Peyer's patch (tissue), 4 donors: ENCODE measurements at regions not wholly inside any gene's neighbourhood (a gene's known extent, or its start where the extent isn't known, plus 50 kb on each side); places are given as distances from the start of the nearest gene placed in this dataset.
A peak's percentile ranks its signal among the peaks of the same experiment; 100 is the strongest.

ENCODE experiments used
- DNase-seq, 3 donors: peaks; one replicate each; pipeline ENCODE4 v3.0.0-alpha.2; 2017 to 2019
- H3K27ac ChIP-seq, 4 donors: fragments of 200-600 bp; sonication (generic); one replicate each; pipeline ENCODE4 v1.5.1; 2016 to 2019
- H3K27me3 ChIP-seq, 2 donors: fragments of 200-600 bp; sonication (generic); one replicate each; pipeline ENCODE4 v1.5.1; 2019
- H3K36me3 ChIP-seq, 3 donors: fragments of 200-600 bp; sonication (generic); one replicate each; pipeline ENCODE4 v1.5.1; 2016 to 2019
- H3K4me1 ChIP-seq, 4 donors: fragments of 200-600 bp; sonication (generic); one replicate each; pipeline ENCODE4 v1.5.1; 2016 to 2019
- H3K4me3 ChIP-seq, 4 donors: fragments of 200-600 bp; sonication (generic); 1 replicate in 3 of 4; 2 replicates in 1 of 4; pipeline ENCODE4 v1.5.1; 2016 to 2019; ENCODE audit warnings: mild to moderate bottlenecking in 1 of 4
- H3K9me3 ChIP-seq, 4 donors: fragments of 200-600 bp; sonication (generic); one replicate each; pipeline ENCODE4 v1.5.1; 2016 to 2019; ENCODE audit warnings: mild to moderate bottlenecking in 1 of 4
- CTCF ChIP-seq, 6 experiments: fragments of 450-650 bp in 4 of 6; fragments of 200-600 bp in 2 of 6; sonication (generic) in 1 of 6; IDR thresholded peaks; one replicate each; pipeline ENCODE4 v1.5.1; 2017 to 2019; ENCODE audit warnings: antibody characterized with exemption in 6 of 6, mild to moderate bottlenecking in 3 of 6, moderate library complexity in 1 of 6
- POLR2A ChIP-seq, 2 donors: fragments of 450-650 bp; IDR thresholded peaks; one replicate each; pipeline ENCODE4 v1.5.1; 2017; ENCODE audit warnings: antibody characterized with exemption in 2 of 2, mild to moderate bottlenecking in 2 of 2, moderate library complexity in 2 of 2

GRCh38 chr20:39264506-39265172 is 302.5 kb downstream of the DHX35 start:
- Histone ChIP-seq H3K9me3 (no peaks in the 10 kb centered on the region), H3K36me3 (no peaks in the 10 kb centered on the region), H3K27me3 (no peaks in the 10 kb centered on the region), H3K4me1 (no peaks in the 10 kb centered on the region), H3K4me3 (no peak overlapping the region), H3K27ac (no peak overlapping the region)
- peak; percentile 22 to 73 (median 59) for DNase-seq
- TF ChIP-seq POLR2A (IDR thresholded peaks at IDR 0.05) (no peak), CTCF (IDR thresholded peaks at IDR 0.05) (peak; percentile 37 to 79 (median 60))

DNA sequence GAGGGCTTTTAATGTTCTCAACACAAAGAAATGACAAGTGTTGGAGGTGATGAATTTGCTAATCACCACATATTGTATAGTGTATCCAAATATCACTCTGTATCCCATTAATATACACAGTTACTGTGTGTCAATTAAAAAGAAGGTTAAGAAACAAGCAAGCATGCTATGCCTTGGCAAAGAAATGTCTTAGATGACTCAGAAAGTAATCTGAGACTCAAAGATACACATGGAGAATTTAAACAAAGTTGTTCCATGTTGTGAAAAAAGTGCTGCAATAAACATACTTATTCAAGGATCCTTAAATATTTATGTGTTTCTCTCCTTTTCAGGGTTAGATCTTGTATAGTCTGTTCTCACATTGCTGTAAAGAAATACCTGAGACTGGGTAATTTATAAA is 300.9 kb downstream of the DHX35 start:
- H3K36me3 ChIP-seq, result no peaks in the 10 kb centered on the region
- no peak overlapping the region for H3K27ac ChIP-seq
- H3K4me3 ChIP-seq, result no peak overlapping the region
- no peaks in the 10 kb centered on the region for H3K4me1 ChIP-seq
- no peak for TF ChIP-seq CTCF (IDR thresholded peaks at IDR 0.05)
- TF ChIP-seq POLR2A (IDR thresholded peaks at IDR 0.05), result no peak
- no peaks in the 10 kb centered on the region for H3K9me3 ChIP-seq
- no peaks in the 10 kb centered on the region for H3K27me3 ChIP-seq
- no peak for DNase-seq

DNA sequence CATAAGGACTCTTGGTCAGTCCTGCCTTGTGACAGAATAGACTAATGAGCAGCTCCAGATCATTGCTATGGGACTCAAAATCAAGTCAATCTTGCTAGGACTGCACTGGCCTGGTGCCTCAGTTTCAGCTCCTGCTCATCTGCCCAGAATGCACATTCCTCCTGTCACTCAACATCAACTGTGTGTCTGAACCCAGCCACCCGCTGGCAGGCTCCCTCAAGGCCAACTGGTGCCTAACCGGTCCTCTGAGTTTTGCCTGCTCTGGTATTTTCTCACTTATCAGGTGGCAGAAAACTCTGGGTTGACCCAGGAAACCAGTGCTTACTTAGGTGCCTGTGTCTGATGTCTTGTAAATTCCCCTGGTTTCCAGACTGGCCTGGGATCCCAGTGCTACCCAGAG is 297.7 kb downstream of the DHX35 start:
- Histone ChIP-seq H3K27ac (no peak overlapping the region), H3K4me1 (no peaks in the 10 kb centered on the region), H3K4me3 (no peak overlapping the region), H3K27me3 (no peaks in the 10 kb centered on the region), H3K36me3 (no peaks in the 10 kb centered on the region), H3K9me3 (no peaks in the 10 kb centered on the region)
- TF ChIP-seq CTCF (IDR thresholded peaks at IDR 0.05) (no peak), POLR2A (IDR thresholded peaks at IDR 0.05) (no peak)
- DNase-seq, result no peak

GRCh38 chr20:39259010-39259803 is 297.1 kb downstream of the DHX35 start:
- no peaks in the 10 kb centered on the region for H3K4me1 ChIP-seq
- TF ChIP-seq POLR2A (IDR thresholded peaks at IDR 0.05), result no peak
- no peak for TF ChIP-seq CTCF (IDR thresholded peaks at IDR 0.05)
- H3K27ac ChIP-seq, result no peak overlapping the region

GRCh38 chr20:39258253-39258652 is 296.1 kb downstream of the DHX35 start:
- Histone ChIP-seq H3K4me3 (no peak overlapping the region), H3K27ac (no peak overlapping the region), H3K4me1 (no peaks in the 10 kb centered on the region), H3K36me3 (no peaks in the 10 kb centered on the region), H3K27me3 (no peaks in the 10 kb centered on the region), H3K9me3 (no peaks in the 10 kb centered on the region)
- no peak for DNase-seq
- TF ChIP-seq CTCF (IDR thresholded peaks at IDR 0.05) (no peak), POLR2A (IDR thresholded peaks at IDR 0.05) (no peak)

More at GRCh38 chr20:39259010-39259803, 297.1 kb downstream of the DHX35 start:
- no peak overlapping the region for H3K4me3 ChIP-seq
- no peaks in the 10 kb centered on the region for H3K36me3 ChIP-seq
- no peaks in the 10 kb centered on the region for H3K27me3 ChIP-seq
- no peaks in the 10 kb centered on the region for H3K9me3 ChIP-seq
- no peak for DNase-seq
